Mammary epithelial cell (primary cell): ENCODE measurements at regions not wholly inside any gene's neighbourhood (a gene's known extent, or its start where the extent isn't known, plus 50 kb on each side); places are given as distances from the start of the nearest gene placed in this dataset.

Source experiments
- CTCF ChIP-seq, 2 donors: IDR thresholded peaks in 1 of 2; conservative IDR thresholded peaks in 1 of 2; 2 replicates each; pipeline ENCODE4 v1.5.1; 2011 to 2012; ENCODE audit warnings: inconsistent platforms in 2 of 2, low read length in 2 of 2, mild to moderate bottlenecking in 2 of 2, control low read depth in 1 of 2, low read depth in 1 of 2; ENCODE audit not compliant: insufficient read depth in 1 of 2; ENCODE audit errors: extremely low read depth in 1 of 2
- EZH2 ChIP-seq: IDR thresholded peaks from 2 replicates; pipeline ENCODE4 v1.6.1; 2012; ENCODE audit warnings: low read length, inconsistent platforms, borderline replicate concordance

- TF ChIP-seq CTCF (conservative IDR thresholded peaks at IDR 0.05 in 1 of 2, IDR thresholded peaks at IDR 0.05 in 1 of 2; ENCODE audit: extremely low read depth in 1 of 2, insufficient read depth in 1 of 2, low read depth in 1 of 2, low read length in 2 of 2) (no peak), EZH2 (no peak)
Measured at GRCh38 chr2:226172939-226173338, 626.7 kb downstream of the IRS1 start.
